HS-27A (cell line): ENCODE measurements at regions not wholly inside any gene's neighbourhood (a gene's known extent, or its start where the extent isn't known, plus 50 kb on each side); places are given as distances from the start of the nearest gene placed in this dataset.

ENCODE experiments used
- DNase-seq: peaks from one replicate; pipeline ENCODE4 v3.0.0-alpha.2; 2012; ENCODE audit warnings: low read depth, missing footprints

- no peak for DNase-seq
Observed at GRCh38 chr12:3991798-3992580, 118.8 kb upstream of the PARP11 start.

GRCh38 chr12:3990501-3991280, 117.5 kb upstream of the PARP11 start:
- DNase-seq, result no peak

GRCh38 chr12:3989218-3989550, 116.0 kb upstream of the PARP11 start:
- no peak for DNase-seq

GRCh38 chr12:3988519-3989217, 115.5 kb upstream of the PARP11 start:
- DNase-seq, result no peak

- no peak for DNase-seq
Observed at GRCh38 chr12:3987571-3987970, 114.4 kb upstream of the PARP11 start.

- DNase-seq, result no peak
Observed at GRCh38 chr12:3980504-3981272, 107.5 kb upstream of the PARP11 start.

GRCh38 chr12:3977621-3978020, 104.4 kb upstream of the PARP11 start:
- no peak for DNase-seq

- no peak for DNase-seq
Observed at GRCh38 chr12:3976351-3976938, 103.2 kb upstream of the PARP11 start.

- no peak for DNase-seq
Observed at GRCh38 chr12:3975652-3976051, 102.5 kb upstream of the PARP11 start.

- no peak for DNase-seq
Observed at GRCh38 chr12:3974883-3975282, 101.7 kb upstream of the PARP11 start.

- no peak for DNase-seq
Observed at GRCh38 chr12:3973973-3974644, 100.9 kb upstream of the PARP11 start.

GRCh38 chr12:3973269-3973884, 100.2 kb upstream of the PARP11 start:
- DNase-seq, result no peak

- DNase-seq, result no peak
Observed at GRCh38 chr12:3972576-3972975, 99.4 kb upstream of the PARP11 start.

- DNase-seq, result no peak
Observed at GRCh38 chr12:3968523-3968922, 95.3 kb upstream of the PARP11 start.

GRCh38 chr12:3967556-3968160, 94.5 kb upstream of the PARP11 start:
- no peak for DNase-seq

GRCh38 chr12:3966376-3966775, 93.2 kb upstream of the PARP11 start:
- no peak for DNase-seq

- DNase-seq, result no peak
Observed at GRCh38 chr12:3965046-3965445, 91.8 kb upstream of the PARP11 start.

GRCh38 chr12:3964439-3964838, 91.2 kb upstream of the PARP11 start:
- no peak for DNase-seq

GRCh38 chr12:3962631-3963483, 89.7 kb upstream of the PARP11 start:
- no peak for DNase-seq
